ENCODE measurements at regions not wholly inside any gene's neighbourhood (a gene's known extent, or its start where the extent isn't known, plus 50 kb on each side); places are given as distances from the start of the nearest gene placed in this dataset.

GRCh38 chr3:102094506-102094905, 245.2 kb downstream of the NFKBIZ start:
- TF ChIP-seq CTCF (IDR thresholded peaks at IDR 0.05; ENCODE audit: unreplicated experiment) = no peak
- Mint-ChIP-seq H3K27ac (ENCODE audit: low read depth, unreplicated experiment) (no peak overlapping the region), H3K9me3 (ENCODE audit: unreplicated experiment) (no peaks in the 10 kb centered on the region), H3K4me1 (ENCODE audit: insufficient read depth, unreplicated experiment) (peaks cover 7% of the 10 kb centered on the region), H3K36me3 (ENCODE audit: insufficient read depth, unreplicated experiment) (no peaks in the 10 kb centered on the region), H3K4me3 (ENCODE audit: unreplicated experiment) (no peak overlapping the region), H3K27me3 (ENCODE audit: insufficient read depth, unreplicated experiment) (no peaks in the 10 kb centered on the region)
- ChIA-PET CTCF (interaction anchor here (0.6 kb wide), 2 partner anchors 251 to 270 kb away, joined by 3 read pairs; no protein-coding TSS in a partner anchor), POLR2A (interaction anchor here (0.6 kb wide), 1 partner anchor 193 kb away, joined by 3 read pairs; no protein-coding TSS in a partner anchor)
- intact Hi-C loops (cut with micrococcal nuclease) = no loop called here
- BruUV-seq (replicated peaks) = no TSS peak
- no peak for DNase-seq (ENCODE audit: unreplicated experiment)

- BruUV-seq (replicated peaks) = no TSS peak
- Mint-ChIP-seq H3K4me1 (ENCODE audit: insufficient read depth, unreplicated experiment) (peaks cover 7% of the 10 kb centered on the region), H3K9me3 (ENCODE audit: unreplicated experiment) (no peaks in the 10 kb centered on the region), H3K27me3 (ENCODE audit: insufficient read depth, unreplicated experiment) (no peaks in the 10 kb centered on the region), H3K27ac (ENCODE audit: low read depth, unreplicated experiment) (no peak overlapping the region), H3K36me3 (ENCODE audit: insufficient read depth, unreplicated experiment) (no peaks in the 10 kb centered on the region), H3K4me3 (ENCODE audit: unreplicated experiment) (no peak overlapping the region)
- intact Hi-C loops (cut with micrococcal nuclease) = no loop called here
- TF ChIP-seq CTCF (IDR thresholded peaks at IDR 0.05; ENCODE audit: unreplicated experiment) = no peak
- CTCF ChIA-PET = interaction anchor here (0.5 kb wide), 1 partner anchor 293 kb away, joined by 3 read pairs; no protein-coding TSS in a partner anchor
- DNase-seq (ENCODE audit: unreplicated experiment) = no peak
- POLR2A ChIA-PET = interaction anchor here (0.7 kb wide), 1 partner anchor 10 kb away, joined by 3 read pairs; no protein-coding TSS in a partner anchor
These were observed 246.1 kb downstream of the NFKBIZ start for GRCh38 chr3:102095383-102095782.

- CTCF ChIA-PET = no interaction called here
These were observed 246.8 kb downstream of the NFKBIZ start for GRCh38 chr3:102096066-102096465.

More at GRCh38 chr3:102096066-102096465, 246.8 kb downstream of the NFKBIZ start:
- BruUV-seq (replicated peaks) = no TSS peak
- Mint-ChIP-seq H3K4me1 (ENCODE audit: insufficient read depth, unreplicated experiment) (peaks cover 7% of the 10 kb centered on the region), H3K9me3 (ENCODE audit: unreplicated experiment) (no peaks in the 10 kb centered on the region), H3K4me3 (ENCODE audit: unreplicated experiment) (no peak overlapping the region), H3K36me3 (ENCODE audit: insufficient read depth, unreplicated experiment) (no peaks in the 10 kb centered on the region), H3K27ac (ENCODE audit: low read depth, unreplicated experiment) (no peak overlapping the region), H3K27me3 (ENCODE audit: insufficient read depth, unreplicated experiment) (no peaks in the 10 kb centered on the region)
- intact Hi-C loops (cut with micrococcal nuclease) = no loop called here
- no peak for TF ChIP-seq CTCF (IDR thresholded peaks at IDR 0.05; ENCODE audit: unreplicated experiment)
- POLR2A ChIA-PET = interaction anchor here (0.6 kb wide), 1 partner anchor 447 kb away, joined by 3 read pairs; no protein-coding TSS in a partner anchor
- DNase-seq (ENCODE audit: unreplicated experiment) = no peak
